ENCODE measurements at regions not wholly inside any gene's neighbourhood (a gene's known extent, or its start where the extent isn't known, plus 50 kb on each side); places are given as distances from the start of the nearest gene placed in this dataset.

DNA sequence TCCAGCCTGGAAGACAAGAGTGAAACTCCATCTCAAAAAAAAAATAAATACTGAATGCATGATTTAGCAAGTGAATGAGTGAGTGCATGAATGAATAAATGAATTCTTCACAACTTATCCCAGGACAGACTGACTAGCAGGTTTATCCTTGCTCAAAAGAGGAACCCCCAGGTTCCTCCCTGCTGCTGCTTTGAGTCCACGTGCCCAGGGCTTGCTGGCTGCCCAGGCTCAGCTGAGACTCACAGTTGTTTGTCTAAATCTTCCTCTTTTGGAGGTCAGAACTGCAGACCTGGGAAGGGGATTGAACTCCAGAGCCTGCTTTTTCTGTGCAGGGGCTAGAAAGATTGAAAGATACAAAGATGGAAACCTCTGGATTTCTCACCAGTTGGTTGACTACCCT lies 117.4 kb upstream of the TMEM45B start:
- Histone ChIP-seq H3K23ac (ENCODE audit: insufficient read length, low read depth, low read length) (no peak overlapping the region), H4K91ac (ENCODE audit: insufficient read length, low read depth, low read length) (no peak overlapping the region), H4K5ac (ENCODE audit: insufficient read length, low read depth, low read length) (no peak overlapping the region), H3K27ac (ENCODE audit: insufficient read length, low read depth, low read length) (no peak overlapping the region), H3K4me2 (ENCODE audit: insufficient read depth, insufficient read length, low read length) (no peak overlapping the region), H2AFZ (ENCODE audit: low read length) (no peak overlapping the region), H3K79me1 (ENCODE audit: insufficient read depth, low read depth, low read length, poor library complexity, severe bottlenecking) (no peaks in the 10 kb centered on the region), H3K4me1 (ENCODE audit: insufficient read depth, low read length) (no peaks in the 10 kb centered on the region), H4K8ac (replicated peaks; ENCODE audit: insufficient read length, low read depth, low read length) (no peak overlapping the region), H2BK20ac (ENCODE audit: low read depth, low read length, poor library complexity, severe bottlenecking) (no peak overlapping the region), H2BK5ac (ENCODE audit: insufficient read length, low read length) (no peak overlapping the region), H3T11ph (ENCODE audit: low read length) (no peak overlapping the region), H3K9ac (ENCODE audit: extremely low read depth, insufficient read length, low read length) (no peak overlapping the region), H3K9me3 (ENCODE audit: control insufficient read depth, low read depth, low read length) (no peaks in the 10 kb centered on the region), H3K56ac (ENCODE audit: insufficient read length, low read depth, low read length) (no peak overlapping the region), H2BK12ac (ENCODE audit: insufficient read length, low read depth, low read length) (no peak overlapping the region), H3K79me2 (ENCODE audit: insufficient read depth, low read length) (no peaks in the 10 kb centered on the region), H3K27me3 (ENCODE audit: insufficient read depth, low read length) (no peaks in the 10 kb centered on the region), H3K23me2 (ENCODE audit: insufficient read length, low read depth, low read length, poor library complexity, severe bottlenecking) (no peaks in the 10 kb centered on the region), H4K20me1 (ENCODE audit: control insufficient read depth, insufficient read depth, insufficient read length) (no peaks in the 10 kb centered on the region), H2BK15ac (ENCODE audit: low read depth, low read length) (no peak overlapping the region), H3K18ac (ENCODE audit: insufficient read length, low read depth, low read length) (no peak overlapping the region), H2AK5ac (ENCODE audit: insufficient read length, low read length) (no peak overlapping the region), H2BK120ac (ENCODE audit: low read depth, low read length, poor library complexity, severe bottlenecking) (no peak overlapping the region), H3K14ac (ENCODE audit: insufficient read depth, low read length) (no peak overlapping the region), H3K4ac (ENCODE audit: low read depth, low read length) (no peak overlapping the region)
- Mint-ChIP-seq H3K9me3 (no peaks in the 10 kb centered on the region), H3K4me1 (no peaks in the 10 kb centered on the region), H3K27me3 (ENCODE audit: low read depth) (peaks cover 54% of the 10 kb centered on the region), H3K27ac (no peak overlapping the region), H3K36me3 (ENCODE audit: insufficient read depth in 1 of 3, low read depth in 3 of 3) (no peaks in the 10 kb centered on the region), H3K4me3 (no peak overlapping the region)
- no peak for TF ChIP-seq CTCF (conservative IDR thresholded peaks at IDR 0.05)
- no CpG with 5 or more reads among the region's 1 CpG for WGBS (ENCODE audit: extremely low coverage, insufficient read length, low lambda C conversion rate)
- no peak for DNase-seq
